ENCODE measurements at regions not wholly inside any gene's neighbourhood (a gene's known extent, or its start where the extent isn't known, plus 50 kb on each side); places are given as distances from the start of the nearest gene placed in this dataset.

DNA sequence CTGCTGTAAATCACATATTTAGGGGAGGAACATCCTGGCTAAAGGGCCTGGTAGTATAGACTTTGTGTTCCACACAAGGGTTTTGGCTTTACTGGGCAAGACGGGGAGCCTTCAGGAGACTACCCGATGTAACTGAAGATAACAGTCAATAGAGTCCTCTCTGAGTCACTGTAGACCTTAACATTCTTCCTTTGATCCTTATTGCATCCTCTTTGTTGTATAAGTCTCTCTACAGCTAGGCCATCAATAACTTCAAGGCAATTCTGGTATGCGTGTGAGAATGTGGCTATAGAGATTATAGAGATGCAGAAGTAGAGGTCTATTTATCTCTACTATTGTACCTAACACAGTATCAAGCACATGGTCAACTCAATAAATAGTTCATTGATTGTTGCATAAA, 67.3 kb upstream of the STK32A start:
- DNase-seq (ENCODE audit: low read depth, low spot score), result no peak

DNA sequence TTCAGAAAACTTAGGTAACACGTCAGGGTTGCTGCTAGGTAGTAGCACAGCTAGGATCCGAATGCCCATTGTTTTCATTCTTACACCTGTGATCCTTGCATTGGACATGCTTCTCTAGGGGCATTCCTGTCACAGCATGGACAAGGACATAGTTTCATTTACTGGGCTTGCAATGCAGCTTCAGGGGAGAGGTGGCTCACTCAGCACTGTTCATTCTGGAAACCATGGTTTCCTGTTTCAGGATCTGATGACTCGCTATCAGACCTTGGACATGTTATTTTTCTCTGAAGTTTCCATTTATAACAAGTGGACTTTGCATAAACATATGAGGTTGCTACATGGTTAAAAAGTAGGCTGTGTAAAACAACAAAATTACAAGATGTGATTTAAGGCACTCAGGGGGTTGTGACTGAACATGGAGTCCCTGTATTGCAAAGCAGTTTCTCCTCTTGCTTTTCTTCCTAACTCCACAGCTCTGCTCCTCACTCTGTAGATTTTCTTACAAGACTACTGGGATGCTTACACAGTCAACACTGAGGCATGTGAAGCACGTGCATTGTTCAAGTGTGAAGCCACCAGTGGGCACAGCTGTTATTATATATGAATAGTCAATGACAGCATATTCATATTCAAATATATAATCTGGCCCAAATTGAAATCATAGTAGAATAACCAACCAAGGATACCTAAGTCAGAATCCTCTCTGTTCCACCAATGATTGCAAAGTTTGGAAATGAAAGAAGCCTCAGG, 66.1 kb upstream of the STK32A start:
- no peak for DNase-seq (ENCODE audit: low read depth, low spot score)

DNA sequence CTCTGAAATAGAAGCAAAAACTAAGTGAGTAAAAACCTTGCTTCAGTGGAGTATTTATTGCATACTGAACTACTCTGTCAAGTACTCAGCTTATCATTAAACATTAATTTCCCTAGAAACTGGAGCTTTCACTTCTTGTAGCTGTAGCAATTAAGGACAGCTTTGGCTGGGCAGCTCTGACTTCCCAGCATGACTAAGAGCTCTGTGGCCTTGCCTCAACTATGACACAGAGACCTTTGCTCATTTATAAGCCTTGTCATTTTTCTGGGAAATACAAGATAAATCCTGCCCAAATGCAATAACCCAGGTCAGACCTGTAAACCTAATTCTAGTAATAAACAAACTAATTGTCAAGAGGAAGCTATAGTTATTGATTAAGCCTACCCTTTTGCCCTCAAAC, 65.4 kb upstream of the STK32A start:
- no peak for DNase-seq (ENCODE audit: low read depth, low spot score)

DNA sequence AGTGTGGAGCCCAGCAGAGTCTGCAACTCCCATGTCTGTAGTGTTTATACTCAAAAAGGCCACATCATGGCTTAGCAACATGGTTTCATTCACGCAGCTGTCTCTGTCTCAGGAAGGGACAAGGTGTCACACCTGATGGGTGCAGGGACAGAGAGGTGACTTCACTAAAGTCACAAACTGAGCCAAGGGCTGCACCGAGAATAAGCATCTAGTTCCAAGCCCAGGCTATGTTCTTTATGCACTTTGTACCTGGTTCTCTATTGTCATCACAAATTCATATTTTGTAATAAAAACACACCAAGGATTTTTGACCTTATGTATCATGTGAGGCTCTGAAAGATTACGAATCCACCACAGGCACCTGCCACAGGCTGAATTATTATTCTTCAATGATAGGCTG, 64.9 kb upstream of the STK32A start:
- DNase-seq (ENCODE audit: low read depth, low spot score), result no peak

DNA sequence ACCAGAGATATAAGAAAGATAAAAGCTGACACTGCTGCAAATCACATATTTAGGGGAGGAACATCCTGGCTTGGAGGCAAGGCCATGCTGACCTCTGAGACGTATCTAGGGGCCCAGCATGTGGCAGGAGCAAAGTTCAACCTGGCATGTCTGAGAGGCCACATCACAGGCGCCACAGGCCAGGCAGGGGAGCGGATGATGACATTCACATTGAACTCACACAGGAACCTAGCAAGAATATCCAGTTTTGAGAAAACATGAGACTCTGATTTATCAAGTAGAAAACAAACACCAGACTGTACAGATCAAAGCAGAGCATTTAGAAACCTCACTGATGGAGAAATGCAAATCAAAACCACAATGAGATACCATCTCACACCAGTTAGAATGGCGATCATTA, 64.2 kb upstream of the STK32A start:
- DNase-seq (ENCODE audit: low read depth, low spot score), result no peak

DNA sequence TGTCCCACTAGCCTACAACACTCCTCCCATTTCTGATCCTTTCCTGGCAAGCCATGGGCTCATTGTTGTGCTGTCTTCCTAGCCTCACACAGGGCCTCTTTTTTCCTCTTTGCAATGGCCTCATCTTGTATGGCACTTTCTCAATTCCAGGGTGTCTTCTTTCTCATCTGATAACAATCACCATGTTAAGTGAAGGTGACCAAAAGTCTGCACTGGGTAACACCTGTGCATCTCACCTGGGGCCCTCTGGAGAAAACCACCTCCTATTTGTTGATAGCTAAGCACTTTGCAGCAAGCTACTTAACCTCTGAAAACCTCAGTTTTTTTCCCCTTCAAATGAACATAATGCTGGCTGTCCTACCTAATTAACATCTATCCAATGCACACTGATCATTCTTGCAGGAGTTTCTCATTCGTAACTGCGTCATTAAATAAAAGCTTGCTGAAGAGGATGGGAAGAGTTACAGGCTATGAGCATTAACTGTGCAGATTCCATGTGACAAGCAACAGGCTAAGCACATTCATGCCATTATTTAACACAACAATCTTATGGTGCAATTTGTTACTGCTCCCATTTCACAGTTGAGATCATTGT, 60.1 kb upstream of the STK32A start:
- DNase-seq (ENCODE audit: low read depth, low spot score), result no peak

DNA sequence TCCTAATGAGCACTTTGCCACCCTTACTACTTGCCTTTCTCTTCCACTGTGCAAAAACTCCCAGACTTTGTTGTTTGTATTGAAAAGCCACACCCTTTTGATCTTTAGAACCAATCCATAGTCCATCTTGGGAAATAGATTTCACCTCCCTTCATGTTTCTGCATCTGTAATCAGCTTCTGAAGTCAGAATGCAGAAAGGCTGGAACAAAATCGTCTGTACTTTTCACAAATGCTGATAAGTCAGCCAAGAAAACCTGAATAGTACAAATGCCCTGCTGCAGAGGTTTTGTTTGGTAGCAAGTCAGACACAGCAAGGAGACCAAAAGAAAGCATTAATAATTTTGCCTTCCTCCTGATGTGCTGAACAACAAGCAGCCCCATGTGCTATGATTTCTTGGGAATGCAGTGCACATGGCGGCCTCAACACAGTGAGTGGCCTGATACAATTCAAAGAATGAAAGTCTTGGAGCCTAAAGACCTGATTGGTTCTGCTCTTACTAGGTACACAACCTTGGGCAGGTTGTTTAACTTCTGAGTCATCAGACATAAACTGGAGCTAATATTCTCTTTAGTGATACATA, 59.2 kb upstream of the STK32A start:
- DNase-seq (ENCODE audit: low read depth, low spot score), result no peak

DNA sequence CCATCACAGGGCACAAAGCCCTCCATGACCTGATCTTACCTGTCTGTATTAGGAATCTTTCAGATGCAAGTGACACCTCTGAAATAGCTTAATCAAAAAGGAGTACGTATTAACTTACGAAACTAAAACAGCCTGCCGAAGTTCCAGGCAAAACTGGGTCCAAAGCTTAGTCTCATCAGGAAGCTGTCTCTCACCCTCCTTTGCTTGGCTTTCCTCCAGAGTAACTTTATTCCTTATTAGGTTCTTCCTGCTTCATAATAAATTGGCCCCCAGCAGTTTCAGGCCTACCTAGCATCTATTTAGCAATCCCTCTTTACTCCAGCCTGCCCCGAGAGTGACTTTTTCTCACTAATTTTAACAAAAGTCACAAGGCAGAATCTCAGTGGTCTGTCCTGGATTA, 58.4 kb upstream of the STK32A start:
- no peak for DNase-seq (ENCODE audit: low read depth, low spot score)

DNA sequence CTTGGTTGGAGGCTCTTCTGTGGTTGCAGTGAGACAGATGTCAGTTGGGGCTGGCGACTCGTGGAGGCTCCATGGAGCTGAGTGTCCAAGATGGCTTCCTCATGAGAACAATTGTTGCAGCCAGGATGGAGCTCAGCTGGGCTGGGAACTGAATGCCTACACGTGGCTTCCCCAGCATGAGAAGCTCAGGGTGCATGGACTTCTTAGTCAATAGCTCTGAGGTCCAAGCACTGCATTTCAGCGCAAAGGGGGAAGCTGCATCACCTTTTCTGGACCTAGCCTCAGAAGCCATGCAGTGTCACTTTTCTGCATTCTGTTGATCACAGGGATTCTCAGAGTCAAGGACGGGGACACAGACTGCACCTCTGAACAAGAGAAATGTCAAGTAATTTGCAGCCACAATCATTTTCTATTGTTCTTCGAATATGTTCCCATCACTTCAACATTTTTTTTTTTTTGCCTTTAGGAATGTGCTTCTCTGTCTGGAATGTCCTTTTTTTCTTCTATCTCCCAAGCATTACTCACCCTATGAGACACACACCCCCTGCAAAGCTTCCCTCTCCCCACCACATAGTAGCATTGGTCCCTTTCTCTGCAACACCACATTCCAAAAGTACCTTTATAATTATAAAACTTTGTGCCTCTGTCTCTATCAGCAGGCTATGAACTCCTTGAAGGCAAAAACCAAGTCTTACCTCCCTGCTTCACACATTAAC, 57.5 kb upstream of the STK32A start:
- no peak for DNase-seq (ENCODE audit: low read depth, low spot score)

DNA sequence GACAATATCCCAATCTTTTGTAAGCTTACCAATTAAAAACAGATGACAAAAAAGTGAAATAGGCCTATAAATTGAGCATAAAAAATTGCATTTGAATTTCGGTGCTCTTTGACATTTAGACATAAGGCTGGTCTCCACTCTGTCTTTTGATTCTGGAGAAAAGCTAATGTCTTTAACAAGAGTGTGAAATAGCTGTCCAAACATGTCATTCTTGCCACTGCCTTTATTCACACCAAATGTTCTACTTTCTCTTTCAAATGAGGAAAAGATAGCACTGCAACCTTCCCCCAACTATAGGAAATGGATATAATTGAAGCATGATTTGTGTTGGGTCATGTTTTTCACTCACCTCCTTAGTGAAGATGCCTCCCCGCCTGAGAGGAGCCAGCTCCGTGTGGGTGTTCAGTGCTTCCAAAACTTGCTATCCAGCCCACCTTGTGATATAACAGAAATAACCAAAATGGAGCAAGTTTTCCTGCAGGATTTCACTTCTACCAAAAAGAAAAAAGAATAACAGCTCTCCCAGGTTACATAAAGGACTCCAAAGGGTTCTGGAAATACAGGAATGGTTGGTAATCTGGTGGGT, 55.2 kb upstream of the STK32A start:
- DNase-seq (ENCODE audit: low read depth, low spot score), result no peak

DNA sequence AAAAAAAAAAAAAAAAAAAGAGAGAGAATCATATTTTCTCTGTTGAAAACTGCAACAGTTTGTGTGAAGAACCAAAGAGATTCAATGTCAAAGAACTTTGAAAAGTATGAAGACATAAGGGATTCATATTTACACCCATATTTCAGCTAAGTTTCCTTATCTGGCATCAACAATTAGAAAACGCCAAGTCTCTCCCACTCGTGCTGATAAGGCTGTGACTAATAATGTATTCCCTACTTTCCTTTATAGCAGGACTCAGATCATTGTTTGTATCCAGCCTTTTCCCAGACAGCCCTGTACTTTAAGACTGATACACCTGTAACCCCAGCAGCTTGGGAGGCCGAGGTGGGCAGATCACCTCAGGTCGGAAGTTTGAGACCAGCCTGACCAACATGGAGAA, 54.1 kb upstream of the STK32A start:
- DNase-seq (ENCODE audit: low read depth, low spot score), result no peak

Measured in pulmonary artery endothelial cell (primary cell).